Skin of body (tissue), 1 donor: ENCODE measurements at regions not wholly inside any gene's neighbourhood (a gene's known extent, or its start where the extent isn't known, plus 50 kb on each side); places are given as distances from the start of the nearest gene placed in this dataset.
"Not testable (repeated sequence)": the region's sequence is repeated elsewhere in the genome, so short reads cannot be mapped to it uniquely, and the experiment has no call there.

Source experiments
- DNase-seq: peaks from one replicate; lab custom pipeline; 2025; lab: John Stamatoyannopoulos, UW

- no peak for DNase-seq
These were observed 711.5 kb downstream of the PCDH17 start for GRCh38 chr13:58343076-58343475.

GRCh38 chr13:58352100-58352499, 720.6 kb downstream of the PCDH17 start:
- DNase-seq, result not testable (repeated sequence)

GRCh38 chr13:58369936-58370335, 738.4 kb downstream of the PCDH17 start:
- DNase-seq, result no peak

- DNase-seq, result no peak
These were observed 744.8 kb downstream of the PCDH17 start for GRCh38 chr13:58376349-58376748.

- DNase-seq, result no peak
These were observed 745.2 kb downstream of the PCDH17 start for GRCh38 chr13:58376775-58377174.

- DNase-seq, result no peak
These were observed 747.7 kb downstream of the PCDH17 start for GRCh38 chr13:58379221-58379620.

- DNase-seq, result not testable (repeated sequence)
These were observed 753.8 kb downstream of the PCDH17 start for GRCh38 chr13:58385336-58385735.

GRCh38 chr13:58397596-58398387, 766.2 kb downstream of the PCDH17 start:
- no peak for DNase-seq

- no peak for DNase-seq
These were observed 767.7 kb downstream of the PCDH17 start for GRCh38 chr13:58399263-58399662.

GRCh38 chr13:58406545-58406944, 775.0 kb downstream of the PCDH17 start:
- DNase-seq, result no peak

- no peak for DNase-seq
These were observed 798.4 kb downstream of the PCDH17 start for GRCh38 chr13:58429917-58430316.

GRCh38 chr13:58434943-58435342, 803.4 kb downstream of the PCDH17 start:
- DNase-seq, result no peak

GRCh38 chr13:58437427-58437826, 805.9 kb downstream of the PCDH17 start:
- no peak for DNase-seq

GRCh38 chr13:58446979-58447378, 815.4 kb downstream of the PCDH17 start:
- no peak for DNase-seq

GRCh38 chr13:58452123-58452623, 820.6 kb downstream of the PCDH17 start:
- DNase-seq, result no peak

- no peak for DNase-seq
These were observed 823.5 kb downstream of the PCDH17 start for GRCh38 chr13:58455094-58455493.

- peak; percentile 43 for DNase-seq
These were observed 829.7 kb downstream of the PCDH17 start for GRCh38 chr13:58461217-58461616.

- no peak for DNase-seq
These were observed 832.3 kb downstream of the PCDH17 start for GRCh38 chr13:58463841-58464240.

GRCh38 chr13:58467176-58467575, 835.6 kb downstream of the PCDH17 start:
- DNase-seq, result no peak

GRCh38 chr13:58472483-58472882, 840.9 kb downstream of the PCDH17 start:
- DNase-seq, result no peak

- DNase-seq, result no peak
These were observed 843.0 kb downstream of the PCDH17 start for GRCh38 chr13:58474581-58474980.

GRCh38 chr13:58476206-58476918, 844.8 kb downstream of the PCDH17 start:
- DNase-seq, result no peak

- no peak for DNase-seq
These were observed 847.3 kb downstream of the PCDH17 start for GRCh38 chr13:58478858-58479257.
